NOMO-1 (cell line): ENCODE measurements at regions not wholly inside any gene's neighbourhood (a gene's known extent, or its start where the extent isn't known, plus 50 kb on each side); places are given as distances from the start of the nearest gene placed in this dataset.

Experiments
- DNase-seq, 2 experiments: peaks; one replicate each; lab custom pipeline; 2025; ENCODE audit not compliant: unreplicated experiment in 2 of 2; lab: John Stamatoyannopoulos, UW

DNA sequence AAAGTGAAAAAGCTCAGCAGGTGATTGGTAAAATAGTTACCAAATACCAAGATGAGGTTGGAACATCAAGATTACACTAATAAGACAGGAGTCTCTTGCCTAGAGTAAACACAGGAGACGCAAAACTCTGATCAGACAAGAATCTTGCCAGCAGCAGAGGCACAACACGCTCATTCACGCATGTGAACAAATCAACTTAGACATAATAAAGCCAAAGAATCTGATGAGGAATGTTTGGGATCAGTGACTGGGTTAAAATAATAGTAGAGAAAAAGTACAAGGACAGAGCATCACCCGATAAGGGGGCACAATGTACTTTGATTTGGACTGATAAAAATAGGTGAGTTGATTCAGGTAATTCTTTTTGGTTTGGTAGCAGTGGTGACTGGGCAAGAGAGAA is 159.5 kb upstream of the GRIP1 start:
- DNase-seq = no peak

DNA sequence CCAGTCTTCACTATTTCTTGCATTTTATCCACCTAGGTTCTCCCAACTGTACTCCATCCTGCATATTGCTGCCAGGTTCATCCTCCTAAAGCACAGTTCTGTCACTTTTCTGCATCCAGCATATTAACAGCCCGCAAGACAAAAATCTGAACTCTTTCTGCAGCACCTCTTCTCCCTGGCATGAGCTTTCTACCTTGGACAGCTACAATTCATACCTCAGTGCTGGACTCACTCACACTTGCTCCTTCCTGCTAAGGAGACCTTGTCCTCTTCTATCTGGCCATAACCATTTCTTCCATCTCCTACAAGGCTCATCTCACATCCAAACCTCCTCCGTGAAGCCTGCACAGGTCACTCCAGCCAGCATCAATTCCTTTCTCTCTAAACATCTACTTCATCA is 170.1 kb upstream of the GRIP1 start:
- no peak for DNase-seq

DNA sequence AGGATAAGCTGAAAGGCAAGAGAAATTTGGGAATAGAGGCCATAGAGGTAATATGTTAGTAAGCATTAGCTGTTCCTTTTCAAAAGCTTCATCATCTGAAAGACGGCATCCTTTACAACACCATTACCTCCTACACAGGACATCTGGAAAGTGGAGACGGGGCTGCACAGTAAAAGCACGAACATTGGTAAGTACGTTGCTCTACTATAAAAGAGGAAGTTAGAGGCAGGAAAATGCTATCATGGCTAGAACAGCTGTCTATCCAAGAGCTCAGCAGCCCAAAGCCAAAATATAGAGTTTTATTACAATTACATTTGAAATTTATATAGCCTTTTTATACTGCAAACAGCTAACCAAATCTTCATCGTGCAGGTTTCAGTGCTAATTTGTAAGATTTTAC is 172.3 kb upstream of the GRIP1 start:
- peak; percentile 37 to 53 for DNase-seq

GRCh38 chr12:66852091-66852490 is 173.2 kb upstream of the GRIP1 start:
- DNase-seq = no peak

GRCh38 chr12:66852765-66853164 is 173.9 kb upstream of the GRIP1 start:
- no peak for DNase-seq

DNA sequence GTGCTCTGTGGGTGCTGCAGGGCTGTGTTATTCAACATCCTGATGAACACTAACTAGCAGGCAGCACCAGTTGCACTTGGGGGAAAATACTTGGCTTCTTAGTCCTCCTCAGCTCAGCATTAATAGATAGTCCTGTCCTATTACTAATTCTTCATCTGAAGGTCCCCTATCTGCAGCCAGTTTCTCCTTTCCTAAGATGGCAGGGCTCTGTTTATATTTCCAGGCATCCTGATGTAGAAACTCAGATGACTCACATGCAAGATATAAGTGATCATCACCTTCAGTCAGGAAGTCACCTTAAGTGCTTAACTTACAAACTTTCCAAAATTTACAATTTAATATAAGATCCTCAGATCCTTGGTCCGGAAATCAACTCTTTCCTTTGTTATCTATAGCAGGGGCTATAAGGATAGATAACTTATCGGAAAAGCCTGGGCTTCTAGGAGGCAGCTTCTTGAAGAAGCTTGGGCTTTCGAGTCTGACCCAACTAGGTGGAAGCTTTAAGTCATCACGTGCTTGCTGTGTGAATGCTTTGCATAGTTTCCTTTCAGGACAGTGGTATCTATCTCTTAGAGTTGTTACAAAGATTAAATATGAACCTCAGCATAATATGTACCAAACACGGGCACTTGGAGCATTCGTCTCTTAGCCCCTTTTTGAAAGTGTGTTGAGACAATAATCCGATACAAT is 181.0 kb upstream of the GRIP1 start:
- DNase-seq = no peak

DNA sequence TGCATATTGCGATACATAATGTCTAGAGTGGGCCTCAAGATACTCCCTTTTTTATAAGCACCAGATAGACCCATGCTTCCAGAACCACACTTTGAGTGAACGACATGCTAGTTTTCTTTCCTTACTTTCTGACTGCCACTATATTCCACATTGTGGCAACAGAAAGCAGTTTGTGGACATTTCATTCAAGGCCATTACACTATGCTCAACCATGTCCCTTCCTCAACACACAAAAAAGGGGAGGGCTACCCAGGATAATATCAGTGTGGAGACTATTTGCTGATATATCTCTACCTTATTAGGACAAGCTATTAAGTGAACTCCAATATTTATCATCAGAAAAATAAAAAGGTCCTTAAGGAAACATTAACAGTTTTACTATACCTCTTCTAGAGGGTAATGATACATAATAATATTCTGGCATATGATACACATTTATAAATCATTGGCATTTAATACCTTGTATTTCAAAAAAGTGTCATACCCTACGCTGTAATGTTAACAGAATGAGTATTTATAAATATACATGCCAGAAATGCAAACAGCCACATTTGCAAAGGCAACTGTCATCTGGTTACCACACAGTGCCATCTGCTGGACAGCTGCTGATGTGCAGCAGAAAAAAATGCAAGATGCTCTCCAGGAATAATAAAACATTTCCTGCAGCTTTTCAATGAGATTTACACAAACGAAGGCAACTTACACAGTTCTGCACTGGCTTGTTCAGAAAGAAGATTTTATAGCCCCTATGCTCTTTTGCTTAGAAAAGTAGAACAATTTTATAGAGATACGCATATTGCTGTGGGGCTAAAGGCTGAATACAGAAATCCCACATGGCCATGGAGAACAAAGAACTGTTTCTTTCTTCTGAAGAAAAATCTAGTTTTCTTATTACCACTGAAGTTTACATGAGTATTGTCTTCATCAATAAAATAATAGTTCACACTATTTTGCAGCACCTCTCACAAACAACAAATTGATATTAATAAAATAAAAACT is 182.2 kb upstream of the GRIP1 start:
- DNase-seq = peak in 1 of 2 experiments; percentile 25

DNA sequence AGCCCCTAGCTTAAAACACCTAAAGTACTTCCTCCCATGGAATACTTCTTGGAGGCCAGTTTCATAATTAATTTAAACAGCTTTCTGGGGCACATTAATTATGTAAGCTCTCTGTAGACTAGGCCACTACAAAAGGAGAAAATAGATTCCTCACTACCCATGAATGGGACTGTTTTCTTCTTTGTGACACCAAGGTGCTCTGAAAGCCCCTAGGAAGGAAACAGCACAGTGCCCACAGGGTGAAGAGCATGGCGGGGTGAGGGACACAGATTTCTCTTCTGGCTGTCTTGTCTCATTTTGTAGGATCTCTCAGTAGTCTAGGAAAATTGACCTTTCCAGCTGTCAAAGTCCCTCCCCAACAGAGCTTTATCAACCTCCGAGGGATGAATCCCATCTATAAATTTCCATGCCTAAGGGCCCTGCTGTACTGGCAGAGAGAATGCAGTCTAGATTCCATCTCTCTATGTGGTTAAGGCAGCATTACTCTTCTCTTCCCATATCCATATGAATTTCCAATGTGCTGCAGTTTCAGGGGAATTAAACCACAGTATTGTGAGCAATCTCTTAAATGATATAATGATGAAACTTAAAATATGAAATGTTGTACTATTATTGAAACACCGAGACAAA is 183.6 kb upstream of the GRIP1 start:
- no peak for DNase-seq

- no peak for DNase-seq
Observed at GRCh38 chr12:66863276-66863675, 184.4 kb upstream of the GRIP1 start.

- no peak for DNase-seq
Observed at GRCh38 chr12:66877925-66878324, 199.0 kb upstream of the GRIP1 start.

GRCh38 chr12:66879409-66879808 is 200.5 kb upstream of the GRIP1 start:
- no peak for DNase-seq

DNA sequence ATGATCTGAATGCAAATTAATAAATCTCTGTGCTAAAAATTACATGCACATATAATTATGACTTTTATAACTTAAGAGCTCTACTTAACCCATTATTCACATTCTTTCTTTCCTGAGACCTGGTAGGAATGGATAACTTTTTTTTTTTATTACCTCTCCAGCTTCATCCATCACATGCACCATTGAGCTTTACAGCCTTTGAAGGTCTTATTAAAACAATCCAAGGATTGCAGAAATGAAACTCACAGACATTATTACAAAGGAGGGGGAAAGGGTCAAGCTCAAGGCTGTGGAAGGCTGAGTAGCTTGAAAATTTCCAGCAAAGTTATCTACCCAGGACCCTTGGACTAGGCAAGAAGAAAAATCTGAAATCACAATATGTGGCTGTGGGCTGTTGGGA is 202.5 kb upstream of the GRIP1 start:
- no peak for DNase-seq

DNA sequence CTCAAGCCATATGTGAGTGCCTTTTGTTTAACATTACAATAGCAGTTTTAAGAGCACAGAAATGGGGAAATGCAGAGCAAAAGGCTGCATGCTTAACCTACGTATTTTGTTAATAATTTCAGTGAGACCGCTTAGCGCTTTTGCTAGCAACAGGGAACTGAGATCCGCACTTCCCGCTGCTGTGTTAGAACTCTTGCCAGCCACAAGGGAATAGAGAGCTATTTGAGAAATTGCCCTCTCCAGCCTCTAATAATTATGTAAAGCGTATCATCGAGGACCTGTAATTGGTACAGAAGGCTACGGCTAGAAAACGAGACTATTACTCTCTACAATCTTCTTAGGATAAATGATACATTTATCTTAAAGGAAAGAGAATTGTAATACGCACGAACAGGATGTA is 205.2 kb upstream of the GRIP1 start:
- DNase-seq = peak; percentile 21 to 56

GRCh38 chr12:66885115-66885875 is 206.4 kb upstream of the GRIP1 start:
- no peak for DNase-seq

DNA sequence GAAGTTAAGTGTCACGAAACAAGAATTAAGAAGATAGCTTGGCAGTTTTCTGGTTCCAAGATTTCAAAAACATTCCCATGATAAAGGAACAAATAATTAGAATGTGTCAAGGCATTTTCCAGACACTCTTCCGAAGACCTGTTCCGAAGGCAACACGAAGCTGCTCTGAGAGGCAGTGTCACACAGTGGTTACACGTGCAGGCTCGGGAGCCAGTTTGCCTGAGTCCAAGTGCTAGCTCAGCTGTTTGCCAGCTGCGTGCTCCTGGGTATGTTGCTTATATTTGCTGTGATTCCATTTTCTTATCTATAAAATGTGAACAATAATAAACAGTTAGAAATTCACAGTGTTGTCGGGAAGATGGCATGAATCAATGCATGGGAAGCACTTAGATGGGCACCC is 217.9 kb upstream of the GRIP1 start:
- no peak for DNase-seq

- DNase-seq = no peak
Observed at GRCh38 chr12:66898700-66899469, 220.0 kb upstream of the GRIP1 start.

DNA sequence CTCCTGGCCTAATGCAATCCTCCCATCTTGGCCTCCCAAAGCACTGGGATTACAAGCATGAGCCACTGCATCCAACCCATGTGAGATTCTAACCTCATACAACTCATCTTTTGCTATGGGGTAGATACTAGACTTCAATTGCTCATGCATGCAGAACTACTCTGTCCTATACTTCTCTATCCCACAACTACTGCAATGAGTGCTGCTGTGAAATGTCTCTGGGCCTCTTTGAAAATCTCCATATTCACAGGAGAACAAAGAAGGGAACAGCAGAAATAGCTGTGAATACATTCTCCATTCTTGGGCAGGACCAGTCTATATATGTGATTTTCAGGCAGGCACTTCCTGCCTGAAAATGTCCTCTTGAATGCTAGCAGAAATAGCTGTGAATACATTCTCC is 220.7 kb upstream of the GRIP1 start:
- no peak for DNase-seq

DNA sequence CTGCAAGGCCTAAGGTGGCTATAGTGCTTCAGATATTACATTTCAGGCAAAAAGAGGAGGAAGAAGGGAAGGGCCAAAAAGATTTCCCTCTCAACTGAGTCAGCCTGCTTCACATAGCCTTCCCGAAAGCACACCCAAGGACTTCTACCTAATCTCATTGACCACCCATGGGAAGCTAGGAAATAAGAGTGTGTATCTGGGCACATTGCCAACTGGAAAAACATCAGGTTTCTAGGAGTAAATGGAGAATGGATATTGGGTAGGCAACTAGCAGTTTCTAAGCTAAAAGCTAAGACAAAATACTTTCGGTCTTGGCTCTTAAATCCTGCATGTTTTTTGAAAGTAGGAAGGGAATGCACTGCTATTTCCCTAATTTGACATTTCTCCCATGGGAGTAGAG is 221.7 kb upstream of the GRIP1 start:
- DNase-seq = no peak

GRCh38 chr12:66901138-66901932 is 222.5 kb upstream of the GRIP1 start:
- DNase-seq = peak; percentile 75 to 87
